ENCODE measurements at regions not wholly inside any gene's neighbourhood (a gene's known extent, or its start where the extent isn't known, plus 50 kb on each side); places are given as distances from the start of the nearest gene placed in this dataset.

- TF ChIP-seq POLR2A (IDR thresholded peaks at IDR 0.05): no peak
- TF ChIP-seq CTCF (IDR thresholded peaks at IDR 0.05): no peak
Observed at GRCh38 chr14:85853996-85854526, 324.1 kb downstream of the FLRT2 start.
